Adrenal gland (tissue), 5 donors: ENCODE measurements at regions not wholly inside any gene's neighbourhood (a gene's known extent, or its start where the extent isn't known, plus 50 kb on each side); places are given as distances from the start of the nearest gene placed in this dataset.
A peak's percentile ranks its signal among the peaks of the same experiment; 100 is the strongest.

Source experiments
- CTCF ChIP-seq, 6 experiments: fragments of 450-650 bp in 4 of 6; fragments of 200-600 bp in 2 of 6; sonication (generic) in 1 of 6; IDR thresholded peaks; 1 replicate in 5 of 6; 2 replicates in 1 of 6; pipeline versions ENCODE4 v1.5.1 to v1.8.0; 2016 to 2021; ENCODE audit warnings: antibody characterized with exemption in 6 of 6, mild to moderate bottlenecking in 2 of 6, moderate library complexity in 1 of 6
- POLR2A ChIP-seq, 2 donors: fragments of 450-650 bp; IDR thresholded peaks; one replicate each; pipeline ENCODE4 v1.6.1; 2017; ENCODE audit warnings: antibody characterized with exemption in 2 of 2, mild to moderate bottlenecking in 2 of 2, moderate library complexity in 1 of 2
- donor health status: DM: no; HTN: no; CAD: no.

- TF ChIP-seq CTCF (IDR thresholded peaks at IDR 0.05) (peak; percentile 39 to 91 (median 84)), POLR2A (IDR thresholded peaks at IDR 0.05) (no peak)
These were observed 50.5 kb upstream of the FOXK1 start for GRCh38 chr7:4631380-4632179.
